Spleen (tissue), 7 donors: ENCODE measurements at regions not wholly inside any gene's neighbourhood (a gene's known extent, or its start where the extent isn't known, plus 50 kb on each side); places are given as distances from the start of the nearest gene placed in this dataset.

Source experiments
- POLR2A ChIP-seq, 3 donors: fragments of 450-650 bp; IDR thresholded peaks; one replicate each; pipeline ENCODE4 v1.5.1; 2017; ENCODE audit warnings: antibody characterized with exemption in 3 of 3, mild to moderate bottlenecking in 1 of 3
- TF ChIP-seq, protein P1 (sequence below), 11 experiments: fragments of 200-600 bp in 7 of 11; fragments of 450-650 bp in 4 of 11; sonication (generic) in 4 of 11; IDR thresholded peaks in 8 of 11; conservative IDR thresholded peaks in 3 of 11; 1 replicate in 7 of 11; 2 replicates in 4 of 11; pipeline versions ENCODE4 v1.4.0 to v1.8.0; 2016 to 2021; ENCODE audit warnings: antibody characterized with exemption in 11 of 11, inconsistent platforms in 4 of 11, mild to moderate bottlenecking in 1 of 11
- donor health status: DM: no; HTN: no; CAD: no; lungs with moderate emphysema.
- donor health status: DM: no; HTN: no; CAD: no.
- donor health status: DM: no; HTN: no; CAD: no.

DNA sequence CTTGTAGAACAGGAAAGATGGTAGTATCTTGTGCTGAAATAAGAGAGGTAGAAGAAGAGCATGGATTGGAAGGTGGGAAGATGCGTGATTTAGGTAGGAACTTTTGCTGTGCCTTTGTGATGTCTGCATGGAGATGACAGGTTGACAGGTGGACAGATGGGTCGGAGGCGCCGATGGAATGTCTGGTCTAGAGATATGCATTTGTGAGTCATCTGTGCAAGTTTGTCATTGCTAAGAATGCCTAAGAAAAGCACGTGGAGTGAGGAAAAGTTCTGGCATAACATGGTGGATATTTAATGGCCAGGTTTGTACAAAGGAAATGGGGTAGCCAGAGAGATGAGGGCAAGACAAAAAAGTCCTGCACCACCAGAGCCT lies 76.0 kb upstream of the ARMC3 start:
- TF ChIP-seq, protein P1, sequence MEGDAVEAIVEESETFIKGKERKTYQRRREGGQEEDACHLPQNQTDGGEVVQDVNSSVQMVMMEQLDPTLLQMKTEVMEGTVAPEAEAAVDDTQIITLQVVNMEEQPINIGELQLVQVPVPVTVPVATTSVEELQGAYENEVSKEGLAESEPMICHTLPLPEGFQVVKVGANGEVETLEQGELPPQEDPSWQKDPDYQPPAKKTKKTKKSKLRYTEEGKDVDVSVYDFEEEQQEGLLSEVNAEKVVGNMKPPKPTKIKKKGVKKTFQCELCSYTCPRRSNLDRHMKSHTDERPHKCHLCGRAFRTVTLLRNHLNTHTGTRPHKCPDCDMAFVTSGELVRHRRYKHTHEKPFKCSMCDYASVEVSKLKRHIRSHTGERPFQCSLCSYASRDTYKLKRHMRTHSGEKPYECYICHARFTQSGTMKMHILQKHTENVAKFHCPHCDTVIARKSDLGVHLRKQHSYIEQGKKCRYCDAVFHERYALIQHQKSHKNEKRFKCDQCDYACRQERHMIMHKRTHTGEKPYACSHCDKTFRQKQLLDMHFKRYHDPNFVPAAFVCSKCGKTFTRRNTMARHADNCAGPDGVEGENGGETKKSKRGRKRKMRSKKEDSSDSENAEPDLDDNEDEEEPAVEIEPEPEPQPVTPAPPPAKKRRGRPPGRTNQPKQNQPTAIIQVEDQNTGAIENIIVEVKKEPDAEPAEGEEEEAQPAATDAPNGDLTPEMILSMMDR (IDR thresholded peaks at IDR 0.05 in 8 of 11, conservative IDR thresholded peaks at IDR 0.05 in 3 of 11): no peak
- TF ChIP-seq POLR2A (IDR thresholded peaks at IDR 0.05): no peak
